HG02678 (cell line): ENCODE measurements at regions not wholly inside any gene's neighbourhood (a gene's known extent, or its start where the extent isn't known, plus 50 kb on each side); places are given as distances from the start of the nearest gene placed in this dataset.

ENCODE experiments used
- ATAC-seq: cut with Tn5 transposase; IDR thresholded peaks from one replicate; pipeline ENCODE4 v1.9.1; 2021; ENCODE audit warnings: mild to moderate bottlenecking, moderate library complexity; ENCODE audit not compliant: unreplicated experiment

DNA sequence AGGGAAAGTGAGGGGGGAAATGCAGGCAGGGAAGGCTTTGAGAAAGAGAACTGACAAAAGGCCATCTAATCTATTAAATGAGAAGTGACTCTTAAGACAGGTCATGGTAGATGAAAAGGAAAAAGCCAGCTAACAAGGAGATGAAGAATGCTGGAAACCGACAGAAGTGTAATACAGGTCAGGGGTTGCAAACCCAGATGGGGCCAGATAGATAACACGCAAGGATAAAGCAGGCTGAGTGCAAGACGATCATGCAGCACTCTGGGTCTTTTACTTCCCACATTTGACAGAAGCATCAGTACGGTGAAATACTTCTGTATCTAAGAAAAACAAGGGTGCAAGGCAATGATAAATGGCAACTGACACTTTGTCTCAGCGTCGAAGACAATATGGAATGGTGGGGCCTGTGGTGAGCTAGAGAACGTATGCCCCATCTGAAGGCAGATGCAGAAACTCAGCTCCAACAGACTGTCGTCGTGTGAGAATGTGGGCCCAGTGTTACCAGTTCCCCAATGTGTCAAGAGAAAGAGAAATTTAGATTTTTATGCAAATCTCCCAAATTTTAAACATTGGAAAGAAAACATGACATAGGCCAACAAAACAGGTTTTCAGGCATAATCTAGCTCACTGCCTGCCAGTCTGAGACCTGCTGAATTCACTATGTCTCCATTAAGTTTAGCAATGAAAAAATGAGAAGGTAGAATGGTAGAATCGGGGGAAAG lies 187.4 kb downstream of the PHLDA1 start:
- ATAC-seq: no peak

GRCh38 chr12:75842090-75842489 lies 189.5 kb downstream of the PHLDA1 start:
- no peak for ATAC-seq

DNA sequence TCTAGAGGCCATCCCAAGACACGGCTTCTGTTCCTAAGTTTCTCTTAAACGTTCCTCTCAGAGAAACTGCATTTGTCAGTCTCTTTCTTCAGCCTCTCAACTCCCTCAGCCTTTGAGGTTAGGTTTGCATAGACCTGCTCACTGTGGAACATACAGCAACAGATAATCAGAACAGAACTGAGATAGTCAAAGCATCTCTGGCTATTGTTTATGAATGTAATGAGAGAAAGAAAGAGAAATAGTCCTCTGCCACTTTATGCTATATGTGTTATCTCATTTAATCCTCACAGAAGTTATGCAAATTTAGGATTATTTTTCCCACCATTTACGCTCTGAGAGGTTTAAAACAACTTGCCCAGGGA lies 190.6 kb downstream of the PHLDA1 start:
- ATAC-seq: no peak

- ATAC-seq: no peak
Observed at GRCh38 chr12:75838309-75838708, 193.3 kb downstream of the PHLDA1 start.

DNA sequence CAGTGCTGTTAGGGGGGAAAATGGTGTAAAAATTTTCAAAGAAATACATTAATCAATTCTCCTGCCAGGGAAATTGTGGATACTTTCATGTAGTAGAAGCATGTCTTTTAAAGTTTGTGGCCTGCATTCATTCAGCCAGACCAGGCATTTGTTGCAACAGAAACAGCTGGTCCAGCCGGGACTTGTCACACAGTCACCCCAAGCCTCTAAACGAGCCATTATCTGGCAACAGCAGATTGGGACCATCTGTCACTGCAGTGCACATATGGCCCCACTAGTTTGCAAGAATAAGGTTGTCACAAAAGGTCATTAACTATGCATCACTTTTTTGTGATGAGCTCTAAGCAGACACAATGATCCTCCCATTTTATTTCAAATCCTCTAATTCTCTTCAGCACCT lies 193.9 kb downstream of the PHLDA1 start:
- no peak for ATAC-seq

DNA sequence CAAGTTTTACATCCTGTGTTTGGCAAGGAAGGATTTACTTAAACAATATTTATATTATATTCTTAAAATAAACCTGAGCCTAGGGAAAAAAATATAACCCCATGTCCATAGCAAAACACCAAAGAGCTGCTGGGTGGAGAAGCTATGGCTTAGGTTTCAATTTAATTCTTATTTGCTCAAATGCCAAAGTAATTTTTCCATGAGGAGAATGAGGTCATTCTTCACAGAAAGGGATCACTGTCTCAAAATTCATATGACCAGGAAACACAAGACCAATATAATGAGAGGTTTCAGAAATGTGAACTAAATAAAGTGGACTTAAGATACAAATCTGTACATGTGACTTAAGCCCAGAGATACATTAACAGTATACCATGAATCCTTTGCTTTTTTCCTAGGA lies 195.0 kb downstream of the PHLDA1 start:
- ATAC-seq: no peak

- no peak for ATAC-seq
Observed at GRCh38 chr12:75834591-75834990, 197.0 kb downstream of the PHLDA1 start.

GRCh38 chr12:75833268-75833667 lies 198.3 kb downstream of the PHLDA1 start:
- ATAC-seq: no peak

DNA sequence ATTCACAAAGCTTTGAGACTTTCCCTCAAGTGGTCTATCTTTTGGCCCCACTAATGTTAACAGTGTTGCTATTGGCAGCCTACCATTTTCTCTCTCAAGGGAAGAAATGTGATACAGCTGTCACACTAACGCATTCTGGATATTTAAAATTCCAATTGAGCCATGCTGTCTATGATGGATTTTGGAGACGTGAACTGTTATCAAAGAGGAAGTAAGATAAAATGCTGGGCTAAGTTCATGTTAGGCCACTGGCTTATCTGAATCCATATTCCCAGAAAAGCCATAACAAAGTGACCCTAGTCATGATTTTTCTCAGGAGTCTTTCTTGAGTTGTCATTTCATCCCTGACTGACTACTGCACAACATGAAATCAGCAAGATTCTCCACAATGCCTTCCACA lies 200.2 kb downstream of the PHLDA1 start:
- ATAC-seq: no peak

DNA sequence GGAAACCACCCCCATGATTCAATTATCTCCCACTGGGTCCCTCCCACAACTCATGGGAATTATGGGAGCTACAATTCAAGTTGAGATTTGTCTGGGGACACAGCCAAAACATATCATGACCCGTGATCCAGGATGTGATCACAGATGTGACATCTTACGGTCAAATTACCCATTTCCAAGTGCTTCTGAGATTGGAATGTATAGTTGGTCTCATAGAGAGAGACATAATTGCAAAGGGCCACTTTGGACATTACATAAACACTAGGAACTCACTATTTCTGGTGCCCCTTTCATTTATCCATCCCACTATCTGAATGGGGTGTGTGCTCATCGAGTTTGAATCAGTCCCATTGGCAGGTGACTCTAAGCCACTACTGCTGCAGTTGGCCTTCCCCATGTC lies 204.5 kb downstream of the PHLDA1 start:
- ATAC-seq: no peak

GRCh38 chr12:75825686-75826085 lies 205.9 kb downstream of the PHLDA1 start:
- no peak for ATAC-seq

DNA sequence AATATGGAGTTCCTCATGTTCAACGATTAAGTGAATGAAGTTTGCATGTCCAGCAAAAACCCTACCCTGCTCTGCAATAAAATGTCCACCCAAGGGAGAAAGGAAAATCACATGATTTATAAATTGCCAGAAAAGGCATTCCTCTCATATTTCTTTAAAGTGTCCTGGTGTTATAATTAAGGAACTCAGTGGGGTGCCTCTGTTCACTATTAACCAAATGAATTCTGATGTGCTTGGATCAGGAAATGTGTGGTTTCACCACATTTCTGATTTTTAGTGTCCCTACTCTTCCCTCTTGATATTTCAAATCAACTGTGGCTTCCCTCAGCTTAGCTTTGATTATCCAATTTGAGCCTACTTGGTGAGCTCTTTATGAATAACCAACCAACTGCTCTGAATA lies 208.1 kb downstream of the PHLDA1 start:
- ATAC-seq: no peak

DNA sequence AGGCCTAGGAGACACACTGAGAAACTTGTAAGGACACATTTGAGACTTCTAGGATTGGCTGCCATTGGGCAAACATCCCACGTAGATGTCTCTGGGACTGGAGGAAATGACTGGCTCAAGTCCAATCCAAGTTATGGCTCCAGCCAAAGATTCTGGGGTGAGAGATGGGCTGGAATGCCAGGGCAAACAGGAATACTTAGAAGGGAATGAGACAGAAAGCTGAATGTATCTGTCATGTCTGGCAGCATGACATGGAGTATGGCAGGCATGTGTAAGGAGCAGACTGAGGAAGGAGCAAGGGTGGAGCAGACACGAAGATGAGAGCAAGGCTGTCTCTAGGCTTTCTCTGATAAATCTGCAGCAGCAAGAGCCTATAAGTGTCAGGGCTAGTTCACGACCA lies 209.2 kb downstream of the PHLDA1 start:
- no peak for ATAC-seq

DNA sequence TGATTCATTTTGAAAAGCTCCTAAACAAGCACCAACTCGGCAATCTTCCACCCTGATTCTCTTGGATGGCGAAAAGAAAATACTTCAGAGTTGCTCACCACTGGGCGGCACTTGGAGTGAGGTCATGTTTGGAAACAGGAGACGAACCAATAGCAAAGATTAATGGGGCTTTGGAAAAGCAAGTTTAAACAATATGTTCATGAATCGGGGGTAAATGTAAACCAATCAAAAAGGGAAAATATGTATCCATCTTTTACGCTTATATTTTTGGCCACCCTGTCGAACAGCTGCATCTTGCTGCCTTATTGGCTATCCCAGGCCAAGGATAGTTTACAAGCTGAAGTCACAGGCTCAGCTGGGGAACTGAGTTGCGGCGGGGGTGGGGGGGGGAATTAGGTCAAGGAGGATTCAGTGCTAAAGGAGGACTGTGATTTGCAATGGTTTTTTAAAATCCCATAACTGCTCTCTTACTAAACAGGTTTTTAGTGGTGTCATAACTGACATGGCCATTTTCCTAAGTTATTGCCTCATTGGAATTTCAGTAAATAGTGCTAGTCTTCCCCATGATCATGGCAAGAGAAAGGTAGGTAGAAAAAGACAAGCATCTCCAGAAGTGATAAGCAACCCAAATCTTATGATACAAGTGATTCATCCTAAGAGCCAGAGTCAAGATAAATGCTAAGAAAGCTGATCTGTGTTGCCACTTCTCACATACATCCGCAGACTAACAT lies 210.6 kb downstream of the PHLDA1 start:
- ATAC-seq: no peak

DNA sequence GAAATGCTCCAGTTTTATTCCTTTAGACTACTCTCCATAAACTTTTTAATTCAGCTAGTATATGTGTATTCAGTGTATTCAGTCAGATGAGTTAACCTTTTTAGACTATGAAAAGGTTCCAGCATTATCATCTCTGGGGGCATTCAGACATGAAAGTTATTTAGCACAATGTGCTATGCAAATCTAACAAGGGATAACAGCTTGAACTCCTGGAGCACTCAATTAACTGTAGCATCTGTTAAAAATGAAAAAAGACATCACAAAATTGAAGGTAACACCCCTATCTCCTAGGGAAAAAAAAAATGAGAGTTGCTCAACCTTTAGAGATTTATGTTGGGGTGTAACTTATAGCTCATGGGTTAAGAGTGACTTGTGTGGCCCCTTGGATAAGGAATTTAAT lies 211.5 kb downstream of the PHLDA1 start:
- no peak for ATAC-seq

DNA sequence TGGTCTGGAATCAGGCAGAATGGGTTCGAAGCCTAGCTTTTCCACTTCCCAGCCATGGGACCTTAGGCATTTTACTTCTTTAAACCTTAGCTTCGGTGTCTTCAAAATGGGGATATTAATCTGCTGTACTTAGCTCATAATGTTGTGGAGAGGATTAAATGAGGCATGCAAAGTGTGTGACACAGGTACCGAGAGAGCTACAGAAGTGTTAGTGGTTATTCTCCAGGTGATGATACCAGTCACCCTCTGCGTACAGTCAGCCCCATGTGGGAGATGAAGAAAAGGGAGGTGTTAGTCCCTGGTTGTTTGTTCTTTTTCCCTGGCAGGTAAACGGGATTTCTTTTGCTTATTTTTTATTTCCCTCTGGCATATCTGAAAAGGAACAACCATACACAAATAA lies 212.1 kb downstream of the PHLDA1 start:
- no peak for ATAC-seq

DNA sequence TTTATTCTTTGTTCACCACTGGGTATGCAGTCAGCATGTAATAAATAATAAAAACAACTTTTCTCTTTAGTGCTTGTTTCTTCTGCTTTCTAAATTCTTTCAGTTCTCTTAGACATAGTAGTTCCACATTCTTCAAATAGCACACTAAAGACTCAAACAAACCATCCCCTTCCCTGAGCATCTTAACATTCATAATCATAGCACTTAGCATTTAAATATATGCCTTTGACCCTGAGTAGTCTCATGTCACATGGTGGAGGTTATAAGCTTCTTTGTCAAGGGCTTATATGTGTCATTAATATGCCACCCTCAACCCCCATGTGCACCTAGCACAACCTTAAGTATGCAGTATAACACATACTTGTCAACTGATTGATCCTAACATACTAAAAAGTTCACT lies 212.7 kb downstream of the PHLDA1 start:
- no peak for ATAC-seq

GRCh38 chr12:75816897-75817296 lies 214.7 kb downstream of the PHLDA1 start:
- ATAC-seq: no peak

DNA sequence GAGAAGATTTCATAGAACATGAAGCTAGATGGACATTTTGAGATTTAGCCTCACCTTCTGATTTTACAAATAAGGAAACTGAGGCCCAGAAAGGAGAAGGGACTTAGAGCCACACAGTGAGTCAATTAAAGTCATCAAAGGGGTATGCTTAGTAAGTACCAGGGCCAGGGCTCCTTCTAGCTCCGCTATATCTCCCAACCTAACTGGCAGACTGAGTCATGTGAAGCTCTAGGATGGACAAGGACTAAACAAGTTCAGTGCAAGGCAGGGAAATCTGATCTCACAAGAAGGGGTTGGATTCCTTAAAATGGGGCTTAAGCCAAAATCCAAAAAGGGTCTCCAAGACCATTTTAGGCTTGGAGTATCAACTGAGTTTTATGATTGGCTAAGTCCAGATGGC lies 215.8 kb downstream of the PHLDA1 start:
- no peak for ATAC-seq

DNA sequence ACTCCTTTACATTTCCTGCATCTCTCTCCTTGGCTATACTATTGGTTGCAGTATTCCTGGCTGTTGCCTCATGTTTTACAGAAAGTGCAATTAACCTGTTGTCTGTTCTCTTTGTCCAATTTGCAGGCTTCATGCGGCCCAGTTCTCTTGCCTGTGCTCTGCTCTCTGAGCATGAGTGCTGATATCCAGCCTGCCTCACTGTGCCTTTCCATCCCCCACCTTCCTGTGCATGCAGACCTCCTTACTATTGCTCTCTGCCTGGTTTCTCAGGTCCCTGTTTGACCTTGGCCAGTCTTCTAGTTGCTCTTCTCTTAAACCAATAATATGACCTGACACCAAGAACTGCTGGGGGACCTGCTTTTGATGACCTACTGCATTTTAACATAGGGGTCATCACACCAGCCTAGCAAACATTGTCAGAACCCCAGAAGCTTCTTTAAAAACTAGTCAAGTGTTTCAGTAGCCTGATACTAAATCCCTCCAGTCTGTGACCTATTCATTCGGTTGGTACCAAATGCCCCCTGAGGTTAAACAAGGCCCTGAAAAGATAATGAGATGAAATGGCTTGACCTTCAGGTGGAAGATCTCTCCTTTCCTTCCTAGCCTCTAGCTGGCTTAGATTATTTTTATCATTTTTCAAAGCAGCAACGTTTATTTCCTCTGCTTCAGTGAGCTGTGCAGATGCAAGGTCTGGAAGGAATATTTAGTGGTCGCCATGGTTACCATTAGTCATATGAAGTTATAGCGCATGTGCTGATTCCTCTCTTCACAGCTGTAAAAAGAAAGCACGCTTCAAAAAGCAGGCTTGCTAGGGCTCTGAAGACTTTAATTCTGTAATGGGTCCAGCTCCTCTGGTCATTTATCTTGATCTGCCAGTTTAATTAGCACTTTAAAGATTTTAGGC lies 216.5 kb downstream of the PHLDA1 start:
- ATAC-seq: no peak

DNA sequence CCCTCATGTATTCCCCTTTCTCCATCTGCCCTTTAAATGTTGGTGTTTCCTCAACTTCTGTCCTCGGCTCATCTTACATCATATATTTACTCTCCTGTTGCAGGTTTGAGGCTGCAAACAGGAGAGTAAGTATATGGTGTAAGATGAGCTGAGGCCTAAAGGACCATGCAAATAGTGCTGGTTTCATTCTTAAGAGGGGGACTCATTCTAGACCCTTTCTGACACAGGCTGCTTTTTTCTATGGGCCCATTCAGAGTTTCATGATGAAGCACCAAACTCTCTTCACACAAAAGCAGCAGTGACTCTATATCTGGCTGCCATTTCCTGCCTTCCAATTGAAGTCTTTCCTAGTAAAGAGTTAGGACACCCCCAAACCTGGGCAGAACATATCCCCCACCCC lies 218.5 kb downstream of the PHLDA1 start:
- ATAC-seq: no peak
